GM11168 (cell line): ENCODE measurements at regions not wholly inside any gene's neighbourhood (a gene's known extent, or its start where the extent isn't known, plus 50 kb on each side); places are given as distances from the start of the nearest gene placed in this dataset.

Source experiments
- in situ Hi-C: fragments of 300-500 bp; cut with MboI; formaldehyde crosslinking; loops from one replicate; pipeline ENCODE4 v1.12.0; 2022; ENCODE audit warnings: low sequenced_read_pairs; ENCODE audit not compliant: unreplicated experiment

DNA sequence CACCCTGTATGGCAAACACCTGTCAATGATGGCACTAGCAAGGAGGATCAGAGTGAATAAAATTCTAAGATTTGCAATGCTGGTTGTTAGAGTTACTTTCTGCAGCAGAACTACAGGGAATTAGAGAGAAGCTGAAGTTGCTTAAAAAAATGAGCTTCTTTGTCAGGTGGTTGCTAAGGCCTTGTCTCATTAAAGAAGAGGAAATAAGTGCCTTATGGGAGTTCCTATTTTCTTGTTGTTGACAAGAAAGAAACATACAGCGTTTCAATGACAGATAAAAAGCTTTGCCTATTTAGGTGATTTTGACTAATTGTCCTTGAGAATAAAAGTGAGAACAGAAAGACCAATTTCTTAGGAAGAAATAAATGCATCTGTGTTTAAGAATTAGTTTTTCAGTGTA is 106.0 kb upstream of the ARHGAP24 start:
- in situ Hi-C loops: loop anchor here (25.0 kb wide), 1 partner anchor 207 kb away; no protein-coding TSS in a partner anchor

DNA sequence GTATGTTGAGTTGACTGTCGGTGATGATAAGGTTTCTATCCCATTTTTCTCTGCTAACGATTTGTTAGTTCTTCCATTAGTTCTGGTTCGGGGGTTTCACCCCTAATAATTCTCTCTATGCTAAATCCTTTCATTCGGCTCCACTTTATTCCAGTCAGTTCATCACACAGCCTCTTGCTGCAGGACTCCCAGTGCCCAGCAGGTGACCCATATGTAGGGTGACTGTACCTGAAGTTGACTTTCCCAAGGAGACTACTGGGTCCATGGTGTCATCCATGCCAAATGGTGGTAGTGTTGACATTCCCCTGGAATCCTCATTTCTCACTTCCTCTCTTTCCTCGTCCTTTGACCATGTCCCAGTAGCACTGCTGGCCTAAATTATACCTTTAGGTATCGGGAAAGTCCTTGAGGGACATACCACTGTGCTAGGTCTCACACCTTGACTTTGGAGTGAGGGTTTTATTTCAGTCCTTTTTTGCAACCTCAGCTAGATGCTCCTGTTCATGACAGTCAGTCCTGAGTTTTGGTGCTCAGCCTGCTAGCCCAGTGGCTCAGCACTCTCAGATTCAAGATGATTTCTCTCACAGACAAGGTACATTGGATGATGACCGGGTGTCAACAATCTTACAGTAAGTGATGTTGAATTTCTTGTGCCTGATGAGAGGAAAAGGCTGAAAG is 105.1 kb upstream of the ARHGAP24 start:
- in situ Hi-C loops: loop anchor here (25.0 kb wide), 1 partner anchor 208 kb away; no protein-coding TSS in a partner anchor

DNA sequence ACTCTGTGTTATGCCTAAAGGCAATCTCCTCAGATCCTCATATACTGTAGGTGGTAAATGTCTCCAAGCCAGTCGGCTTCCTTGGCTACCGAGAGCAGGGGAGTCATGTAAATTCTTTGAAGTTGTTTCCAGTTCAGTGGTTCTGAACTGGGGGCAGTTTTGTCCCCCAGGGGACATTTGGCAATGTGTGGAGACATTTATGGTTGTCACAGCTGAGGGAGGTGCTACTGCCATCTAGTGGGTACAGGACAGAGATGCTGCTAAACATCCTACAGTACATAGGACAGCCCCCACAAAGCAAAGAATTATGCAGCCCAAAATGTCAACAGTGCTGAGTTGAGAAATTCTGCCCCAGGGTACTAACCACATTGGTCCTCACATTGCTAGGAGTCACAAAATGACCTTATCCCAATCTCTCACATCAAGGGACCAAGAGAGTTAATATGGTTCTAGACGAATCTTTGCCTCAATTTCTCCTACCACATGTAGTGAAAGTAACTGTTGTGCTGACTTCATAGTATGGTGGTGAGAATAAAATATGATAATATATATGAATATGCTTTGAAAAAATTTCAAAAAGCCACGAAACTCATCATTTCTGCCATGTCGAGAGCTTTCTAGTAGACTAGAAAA is 104.4 kb upstream of the ARHGAP24 start:
- in situ Hi-C loops: loop anchor here (25.0 kb wide), 1 partner anchor 208 kb away; no protein-coding TSS in a partner anchor

DNA sequence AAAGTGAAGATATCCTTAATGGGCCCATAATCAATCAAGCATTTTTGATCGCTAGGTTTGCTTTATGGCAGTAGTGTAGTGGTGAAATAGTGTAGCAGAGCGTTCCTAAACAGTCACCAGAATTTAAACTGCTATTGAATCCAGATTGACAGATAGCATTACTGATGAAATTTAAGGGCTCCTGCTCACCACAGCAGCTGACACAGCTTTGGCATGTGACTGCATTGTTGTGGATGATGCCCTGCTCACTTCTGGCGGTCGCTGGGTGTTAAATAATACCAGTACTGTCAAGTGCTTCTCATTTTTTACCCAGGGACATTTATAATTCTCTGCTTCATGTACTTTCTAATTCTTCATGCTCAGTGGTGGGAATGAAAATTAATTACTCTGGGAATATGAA is 102.0 kb upstream of the ARHGAP24 start:
- in situ Hi-C loops: loop anchor here (25.0 kb wide), 1 partner anchor 211 kb away; no protein-coding TSS in a partner anchor

DNA sequence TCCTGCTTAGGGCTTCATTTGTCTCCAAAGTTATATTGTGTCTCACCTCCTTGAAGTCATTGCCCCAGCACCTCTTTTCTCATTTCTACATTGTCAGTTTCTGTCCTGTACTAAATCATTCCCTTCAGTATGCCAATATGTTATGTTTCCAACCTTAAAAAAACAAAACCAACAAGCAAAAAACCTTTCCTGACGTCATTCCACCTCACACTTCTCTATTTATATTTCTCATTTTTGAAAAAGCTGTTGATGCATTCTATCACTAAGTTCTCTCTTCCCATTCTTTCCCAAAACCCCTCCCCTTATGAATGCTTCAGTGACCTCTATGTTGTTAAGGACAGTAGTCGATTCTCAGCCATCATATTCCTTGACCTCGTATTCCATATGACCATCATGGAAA is 98.7 kb upstream of the ARHGAP24 start:
- in situ Hi-C loops: no loop called here

DNA sequence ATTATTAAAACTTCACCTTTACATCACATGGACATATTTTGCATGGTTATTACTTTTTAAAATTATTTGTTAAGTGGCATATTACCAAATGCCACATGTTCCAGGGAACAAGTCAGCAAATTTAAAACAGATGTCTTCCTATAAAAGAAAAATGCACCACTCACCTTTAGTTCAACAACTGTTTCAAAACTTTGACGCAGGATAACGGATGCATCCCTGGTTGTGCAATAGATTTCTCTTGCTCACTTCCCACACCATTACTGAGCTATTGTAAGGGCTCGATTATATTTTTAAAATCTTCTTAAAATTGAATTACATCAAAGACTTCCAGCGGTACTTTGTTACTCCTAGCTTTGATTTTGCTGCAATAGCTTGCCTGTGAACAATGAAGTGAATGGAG is 93.0 kb upstream of the ARHGAP24 start:
- in situ Hi-C loops: no loop called here

DNA sequence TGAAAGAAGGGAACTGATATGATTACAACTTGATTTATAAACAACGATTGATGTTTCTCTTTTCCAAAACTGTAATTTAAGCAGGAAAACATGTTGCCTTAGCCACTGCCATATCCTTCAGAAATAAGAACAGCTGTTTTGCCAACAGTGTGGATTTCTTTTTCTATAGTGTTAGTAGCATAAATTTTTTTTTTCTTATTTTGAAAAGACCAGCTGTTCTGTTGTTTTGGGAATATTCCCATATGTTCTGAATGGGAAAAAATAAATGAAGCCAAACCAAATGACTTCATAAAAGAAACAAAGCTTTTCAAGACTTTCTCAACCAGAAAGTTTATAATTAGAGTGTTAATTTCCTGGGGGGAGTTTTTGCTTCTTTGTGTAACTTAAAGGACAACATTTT is 83.9 kb upstream of the ARHGAP24 start:
- in situ Hi-C loops: no loop called here

DNA sequence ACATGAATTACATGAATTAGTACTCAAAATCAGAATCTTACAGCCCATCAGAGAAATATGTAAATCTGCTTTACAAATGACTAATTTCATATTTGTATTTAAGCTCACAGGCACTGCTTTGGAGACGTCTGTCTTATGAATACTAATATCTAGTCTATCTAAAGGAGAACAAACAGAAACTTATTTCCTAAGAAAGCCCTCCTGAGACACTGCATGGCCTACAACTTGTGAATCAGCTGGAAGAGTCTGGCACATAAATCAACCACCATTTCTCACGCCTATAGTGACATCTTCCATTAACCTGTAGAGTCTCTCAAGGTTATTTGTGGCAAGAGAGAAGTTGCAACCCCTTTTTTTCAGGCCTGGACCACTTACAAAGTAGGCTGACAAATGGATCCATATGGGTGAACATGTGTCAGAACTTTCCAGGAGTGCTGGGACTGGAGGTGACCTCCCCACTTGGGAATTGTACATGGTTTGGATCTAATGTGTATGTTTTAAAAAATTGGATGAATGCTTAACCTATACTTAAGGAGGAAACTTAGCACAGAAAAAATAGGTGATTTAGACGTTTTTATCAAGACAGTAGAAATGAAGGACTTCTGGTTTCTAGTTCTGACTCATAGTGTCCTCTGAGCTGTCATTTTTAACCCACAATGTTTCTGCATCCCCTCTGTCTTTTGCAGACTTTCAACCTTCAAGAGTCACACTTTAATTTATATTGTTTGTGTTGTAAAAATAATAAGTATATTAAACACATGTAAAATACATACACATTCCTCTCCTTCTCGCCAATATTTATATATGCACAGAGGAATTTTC is 83.2 kb upstream of the ARHGAP24 start:
- in situ Hi-C loops: no loop called here

DNA sequence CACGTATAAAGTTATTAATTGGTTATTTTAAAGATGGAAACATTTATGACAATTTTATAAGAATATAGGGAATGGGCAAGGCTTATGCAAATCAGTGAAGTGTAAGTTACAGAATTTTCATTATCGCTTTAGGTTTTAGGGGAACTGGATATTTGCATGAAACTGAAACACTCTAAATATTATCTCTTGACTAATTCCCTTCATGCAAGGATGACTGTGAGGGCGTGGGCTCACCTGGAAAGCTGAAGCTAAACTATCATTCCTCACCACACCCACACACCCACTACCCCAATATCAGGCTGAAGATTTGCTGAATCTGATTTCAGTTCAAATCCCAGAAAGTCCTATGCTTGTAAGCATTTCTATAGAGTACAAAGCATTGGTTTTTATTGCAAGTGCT is 81.7 kb upstream of the ARHGAP24 start:
- in situ Hi-C loops: no loop called here

DNA sequence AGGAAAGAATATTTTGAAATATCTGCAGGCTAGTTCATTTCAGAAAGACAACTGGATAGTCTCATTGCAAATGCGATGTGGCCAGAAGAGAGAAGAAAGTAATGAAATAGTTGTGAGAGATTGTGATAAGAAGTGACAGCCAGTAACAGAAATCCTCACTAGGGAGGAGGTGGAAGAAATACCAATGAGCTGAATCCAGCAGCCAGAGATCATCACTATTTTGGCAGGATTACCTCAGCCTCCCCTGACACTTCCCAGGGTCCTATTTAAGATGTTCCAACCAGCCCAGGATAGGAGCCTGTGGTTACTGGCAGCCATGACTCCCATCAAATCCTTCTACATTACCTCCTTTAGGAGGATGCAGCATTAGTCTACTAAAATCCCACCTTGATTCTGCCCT is 76.7 kb upstream of the ARHGAP24 start:
- in situ Hi-C loops: no loop called here

DNA sequence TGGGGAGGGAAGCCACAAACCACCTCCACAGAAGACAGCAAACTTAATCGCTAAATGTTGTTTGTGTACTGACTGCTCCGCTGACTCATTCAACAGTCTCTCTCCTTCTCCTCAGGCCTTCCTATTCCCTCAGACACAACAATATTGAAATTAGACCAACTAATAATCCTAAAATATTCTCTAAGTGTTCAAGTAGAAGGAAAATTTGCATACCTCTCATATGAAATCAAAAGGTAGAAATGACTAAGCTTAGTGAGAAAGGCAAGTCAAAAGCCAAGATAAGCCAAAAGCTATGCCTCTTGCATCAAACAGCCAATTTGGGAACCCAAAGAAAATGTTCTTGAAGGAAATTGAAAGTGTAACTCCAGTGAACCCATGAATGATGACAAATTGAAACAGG is 75.7 kb upstream of the ARHGAP24 start:
- in situ Hi-C loops: no loop called here

DNA sequence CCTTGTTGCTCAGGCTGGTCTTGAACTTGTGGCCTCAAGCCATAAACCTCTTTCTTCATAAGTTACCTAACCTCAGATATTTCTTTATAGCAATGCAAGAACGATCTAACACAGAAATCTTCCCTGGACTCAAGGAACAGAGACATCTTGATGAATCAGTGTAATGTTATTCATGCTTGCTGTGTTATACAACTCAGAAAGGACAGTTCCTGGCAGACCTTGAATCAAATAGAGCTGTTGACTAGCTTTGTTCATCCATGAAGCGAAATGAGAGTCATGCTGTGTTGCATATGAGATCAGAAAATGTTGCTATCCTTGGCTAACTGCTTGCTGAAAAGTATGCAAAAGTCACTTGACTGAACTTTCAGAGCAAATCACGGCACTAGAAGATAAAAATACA is 72.6 kb upstream of the ARHGAP24 start:
- in situ Hi-C loops: no loop called here

DNA sequence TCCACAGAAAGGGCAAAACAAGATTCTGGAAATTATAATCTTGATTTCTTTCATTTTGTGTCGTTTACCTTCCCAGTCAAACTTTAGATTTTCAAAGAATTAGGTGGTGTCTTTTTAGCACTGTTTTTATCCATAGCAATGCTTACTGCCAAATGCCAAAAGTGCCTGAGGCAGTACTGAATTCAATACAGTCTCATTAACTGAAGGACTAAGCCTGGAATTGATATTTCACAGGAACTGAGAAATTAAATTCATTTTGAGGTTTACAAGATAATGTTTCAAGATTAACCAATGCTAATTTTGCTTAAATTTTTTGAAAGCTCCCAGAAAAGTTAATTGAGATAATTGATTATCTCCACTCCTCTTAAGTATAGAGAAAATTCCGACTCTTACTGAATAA is 68.8 kb upstream of the ARHGAP24 start:
- in situ Hi-C loops: no loop called here

DNA sequence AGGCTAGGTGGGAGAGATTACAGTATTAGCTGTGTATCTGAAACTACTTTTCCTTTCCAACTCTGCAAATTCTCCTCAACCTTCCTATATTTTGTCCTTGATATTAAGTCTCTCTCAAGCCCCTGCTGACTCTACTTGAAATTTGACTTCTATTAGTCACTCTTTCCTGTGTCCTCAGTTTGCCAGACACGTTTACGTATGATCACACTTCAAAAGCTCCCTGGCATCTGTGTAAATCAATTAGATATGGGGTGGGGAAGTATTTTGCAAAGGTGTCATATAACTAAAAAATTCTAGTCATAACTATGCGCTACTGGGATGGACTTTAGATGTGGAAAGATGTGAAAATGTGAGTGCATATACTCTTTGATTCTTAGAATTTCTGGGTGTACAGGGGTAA is 67.4 kb upstream of the ARHGAP24 start:
- in situ Hi-C loops: no loop called here

DNA sequence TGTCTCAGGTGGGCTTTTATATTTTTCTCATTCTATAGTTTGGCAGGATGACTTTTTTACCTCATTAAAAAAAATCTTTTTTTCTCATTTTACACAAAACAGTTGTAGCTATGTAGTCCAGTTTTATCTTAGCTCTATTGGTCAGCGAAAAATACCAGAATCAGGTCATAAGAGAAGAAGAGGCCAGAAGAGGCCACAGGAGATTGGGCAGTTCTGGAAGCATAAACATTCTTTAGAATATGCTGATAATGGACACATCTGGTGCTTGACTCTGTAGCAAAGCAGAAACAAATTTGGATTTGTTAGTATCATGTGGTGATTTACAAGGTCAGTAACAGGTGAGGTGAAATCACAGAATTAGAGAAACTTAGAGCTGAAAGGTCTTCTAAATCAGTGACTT is 66.6 kb upstream of the ARHGAP24 start:
- in situ Hi-C loops: no loop called here

DNA sequence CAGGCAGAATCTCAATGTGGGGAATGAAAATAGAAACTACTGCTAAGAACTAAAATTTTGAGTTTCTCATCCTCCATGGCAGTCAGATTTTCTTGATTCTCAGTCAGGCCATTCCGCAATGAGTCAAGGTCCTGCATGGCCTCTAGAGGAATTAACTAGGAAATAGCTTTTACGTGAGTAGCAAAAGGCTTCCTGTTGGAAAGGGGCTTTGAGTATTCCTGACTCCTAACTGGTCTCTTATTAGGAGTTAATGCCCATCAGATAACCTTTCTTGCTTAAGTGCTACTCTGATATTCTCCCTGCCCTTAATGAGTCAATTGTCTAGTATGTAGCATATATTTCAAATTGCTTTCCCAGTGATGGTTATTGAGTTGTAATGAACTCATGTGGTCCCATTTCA is 65.7 kb upstream of the ARHGAP24 start:
- in situ Hi-C loops: no loop called here

DNA sequence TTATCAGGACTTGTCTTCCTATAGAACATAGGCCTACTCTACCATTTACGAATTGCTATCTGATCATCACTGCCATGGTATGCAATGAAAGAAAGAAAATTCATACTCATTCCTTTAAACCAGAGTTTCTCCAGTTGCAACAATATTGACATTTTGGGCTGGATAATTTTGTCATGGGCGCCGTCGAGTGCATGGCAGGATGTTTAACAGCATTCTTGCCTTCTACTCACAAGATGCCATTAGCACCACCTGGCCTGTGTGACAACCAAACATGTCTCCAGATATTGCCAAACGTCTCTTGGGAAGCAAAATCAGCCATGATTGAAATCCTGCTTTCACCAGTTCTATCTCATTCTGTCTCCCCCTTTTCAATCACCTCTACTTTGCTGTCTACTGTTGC is 63.6 kb upstream of the ARHGAP24 start:
- in situ Hi-C loops: no loop called here

DNA sequence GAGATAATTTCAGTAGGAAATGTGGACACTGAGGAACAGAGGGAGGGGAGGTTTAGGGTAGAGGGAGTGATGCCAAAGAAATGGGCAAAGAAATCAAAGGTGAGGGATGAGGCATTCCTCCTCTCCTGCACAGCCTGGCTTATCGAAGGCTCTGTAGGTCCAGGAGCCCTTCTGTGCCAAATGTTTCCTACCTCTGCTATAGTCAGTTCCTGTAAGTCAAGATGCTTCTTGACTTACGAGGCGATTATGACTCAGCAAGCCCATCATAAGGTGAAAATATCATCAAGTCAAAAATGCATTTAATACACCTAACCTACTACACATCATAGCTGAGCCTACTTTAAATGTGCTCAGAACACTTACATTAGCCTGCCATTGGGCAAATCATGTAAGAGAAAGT is 60.0 kb upstream of the ARHGAP24 start:
- in situ Hi-C loops: no loop called here

DNA sequence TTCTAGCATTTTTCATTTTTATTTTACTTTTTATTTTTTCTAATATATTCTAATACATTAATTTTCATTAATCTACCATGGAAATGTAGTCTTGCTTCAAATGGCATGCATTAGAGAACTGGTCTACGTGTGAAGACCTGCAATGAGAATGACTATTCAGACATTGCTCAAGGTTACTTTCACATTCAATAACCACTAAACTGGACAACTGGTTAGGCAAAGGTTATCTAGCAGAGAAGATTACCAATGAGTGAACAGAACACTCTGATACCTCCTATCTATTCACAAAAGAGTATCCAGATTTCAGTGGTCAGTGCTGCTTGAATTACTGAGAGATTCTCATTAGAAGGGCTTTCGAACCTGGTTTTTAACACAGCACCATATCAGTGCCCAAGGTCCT is 58.9 kb upstream of the ARHGAP24 start:
- in situ Hi-C loops: no loop called here

DNA sequence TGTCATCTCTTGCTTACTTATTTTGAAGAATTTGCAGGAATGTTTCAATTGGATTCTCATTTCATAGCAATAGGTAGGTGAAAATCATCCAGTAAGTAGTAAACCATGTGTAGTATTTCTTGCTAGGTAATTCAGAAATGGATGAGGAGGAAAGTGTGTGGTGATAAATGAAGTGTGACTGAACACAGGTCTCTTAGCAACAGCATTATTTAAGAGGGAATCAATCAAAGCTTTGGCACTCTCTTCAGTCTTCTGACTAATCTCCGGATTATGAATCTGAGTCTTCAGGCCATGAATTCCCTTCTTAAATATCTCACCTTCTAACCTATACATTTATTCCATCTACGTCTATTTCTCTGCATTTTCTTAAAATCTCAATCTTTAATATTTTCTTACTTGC is 55.8 kb upstream of the ARHGAP24 start:
- in situ Hi-C loops: no loop called here

DNA sequence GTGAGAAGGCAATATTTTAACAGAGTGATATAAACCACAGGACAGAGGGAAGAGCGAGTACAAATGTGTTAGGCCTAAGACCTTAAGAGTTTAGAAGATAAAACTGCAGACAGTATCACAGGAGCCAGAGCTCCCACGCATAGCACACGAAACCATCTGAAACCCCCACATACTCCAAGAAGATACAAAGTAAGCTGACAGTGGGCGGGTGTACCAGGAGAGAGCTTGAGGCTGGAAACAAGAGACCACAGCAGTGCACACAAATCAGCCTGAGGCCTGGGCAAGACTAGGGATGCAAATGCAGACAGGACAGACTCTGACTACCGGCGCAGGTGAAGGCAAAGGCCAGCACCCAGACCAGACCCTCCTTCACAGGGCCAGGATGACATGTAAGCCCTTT is 54.1 kb upstream of the ARHGAP24 start:
- in situ Hi-C loops: no loop called here
